Vagina (tissue), 2 donors: ENCODE measurements at regions not wholly inside any gene's neighbourhood (a gene's known extent, or its start where the extent isn't known, plus 50 kb on each side); places are given as distances from the start of the nearest gene placed in this dataset.

Experiments
- CTCF ChIP-seq, 3 experiments: fragments of 450-650 bp in 2 of 3; fragments of 200-600 bp in 1 of 3; sonication (generic) in 1 of 3; IDR thresholded peaks; one replicate each; pipeline ENCODE4 v1.5.1; 2017 to 2019; ENCODE audit warnings: antibody characterized with exemption in 3 of 3, mild to moderate bottlenecking in 2 of 3, moderate library complexity in 2 of 3
- POLR2A ChIP-seq, 2 donors: fragments of 450-650 bp; IDR thresholded peaks; one replicate each; pipeline ENCODE4 v1.6.1; 2017; ENCODE audit warnings: antibody characterized with exemption in 2 of 2, mild to moderate bottlenecking in 2 of 2, moderate library complexity in 2 of 2

- no peak for TF ChIP-seq CTCF (IDR thresholded peaks at IDR 0.05)
- no peak for TF ChIP-seq POLR2A (IDR thresholded peaks at IDR 0.05)
These were observed 214.1 kb downstream of the AJAP1 start for GRCh38 chr1:4868521-4868920.
